NCI-H2227 (cell line): ENCODE measurements at regions not wholly inside any gene's neighbourhood (a gene's known extent, or its start where the extent isn't known, plus 50 kb on each side); places are given as distances from the start of the nearest gene placed in this dataset.
A peak's percentile ranks its signal among the peaks of the same experiment; 100 is the strongest.

ENCODE experiments used
- DNase-seq: peaks from one replicate; lab custom pipeline; 2025; ENCODE audit not compliant: unreplicated experiment; lab: John Stamatoyannopoulos, UW

- DNase-seq = no peak
Observed at GRCh38 chr18:65414501-65414900, 336.3 kb upstream of the CDH7 start.

DNA sequence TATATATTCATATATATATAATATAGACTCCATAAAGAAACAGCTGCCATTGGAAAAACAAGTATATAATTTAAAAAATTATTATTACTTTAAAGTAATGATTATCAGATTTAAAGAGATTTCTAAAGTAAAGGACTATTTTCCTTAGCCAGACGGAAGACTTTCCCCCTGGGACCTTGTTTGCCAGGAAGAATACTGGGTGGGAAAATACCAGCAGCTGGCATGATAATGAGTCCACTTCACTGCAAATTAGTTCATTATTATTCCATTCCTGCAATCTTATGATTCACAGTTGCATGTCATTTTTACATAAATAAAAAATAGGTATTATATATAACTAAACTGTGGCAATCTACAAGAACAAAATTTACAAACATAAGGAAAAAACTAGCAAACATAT, 339.8 kb upstream of the CDH7 start:
- DNase-seq = no peak

DNA sequence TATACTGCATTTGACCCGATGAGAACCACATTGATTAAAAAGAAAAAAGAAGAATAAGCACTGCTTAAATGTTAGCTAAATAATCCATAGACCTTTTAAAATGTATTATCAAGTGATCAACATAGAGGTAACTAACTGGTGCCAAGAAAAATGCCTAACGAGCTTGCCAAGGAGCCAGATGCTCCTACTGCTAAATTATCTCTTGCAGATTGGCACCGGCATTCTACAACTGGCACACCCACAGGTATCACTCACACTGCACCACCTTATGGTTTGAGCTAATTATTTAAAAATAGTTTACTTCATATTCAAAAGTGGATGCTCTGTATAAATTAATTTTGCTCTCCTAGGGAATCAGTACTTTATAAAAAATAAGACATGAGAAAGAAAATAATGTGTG, 341.6 kb upstream of the CDH7 start:
- no peak for DNase-seq

DNA sequence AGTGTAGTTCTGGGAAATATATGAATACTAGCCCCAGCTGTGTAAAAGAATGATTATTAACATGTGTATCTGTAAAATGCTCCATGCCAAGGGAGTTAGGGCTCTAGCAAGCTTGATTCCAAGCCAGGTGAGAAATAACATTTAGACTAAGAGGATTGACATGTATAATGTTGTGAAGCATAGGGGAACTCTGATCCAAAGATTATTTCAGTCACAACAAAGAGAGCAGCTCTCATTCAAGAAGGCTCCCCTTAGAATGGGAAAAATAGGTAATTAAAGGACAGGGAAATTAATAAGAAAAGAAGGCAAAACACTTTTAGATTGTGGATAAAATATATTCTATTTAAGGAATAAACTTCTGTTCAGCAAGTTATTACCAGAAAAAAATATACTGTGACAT, 347.3 kb upstream of the CDH7 start:
- no peak for DNase-seq

DNA sequence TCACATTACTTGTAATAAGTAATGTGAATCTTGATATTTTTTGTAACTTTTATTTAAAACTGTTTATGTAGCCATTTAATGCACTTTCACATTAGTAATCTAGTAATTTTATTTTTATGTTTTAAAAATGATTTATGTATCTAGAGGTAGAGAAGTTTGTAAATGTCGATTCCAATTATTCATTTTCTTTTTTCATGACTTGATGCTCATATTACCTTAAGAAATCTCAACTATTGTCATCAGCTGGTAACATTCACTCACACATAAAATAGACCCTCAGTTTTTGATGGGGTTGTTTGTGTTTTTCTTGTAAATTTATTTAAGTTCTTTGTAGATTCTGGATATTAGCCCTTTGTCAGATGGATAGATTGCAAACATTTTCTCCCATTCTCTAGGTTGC, 351.7 kb upstream of the CDH7 start:
- DNase-seq = no peak

GRCh38 chr18:65398347-65399075, 352.3 kb upstream of the CDH7 start:
- DNase-seq = no peak

DNA sequence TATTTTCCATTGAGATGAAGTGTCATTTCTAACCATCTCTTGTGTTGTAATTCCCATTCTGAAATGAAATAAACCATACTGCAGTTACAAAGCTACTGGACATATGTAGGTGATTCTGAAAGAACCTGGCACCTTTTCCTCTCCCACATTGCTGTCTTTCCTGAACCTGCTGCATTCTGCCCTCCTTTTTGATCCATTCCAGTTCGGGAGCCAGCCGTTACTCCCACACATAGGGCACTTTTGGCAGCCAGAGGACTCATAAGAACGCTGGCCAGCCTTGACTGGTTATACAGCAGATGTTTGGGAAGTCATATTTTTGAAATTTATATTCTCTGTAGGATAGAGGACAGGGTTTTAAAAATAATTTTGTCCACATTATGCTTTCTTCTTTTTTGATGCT, 369.8 kb upstream of the CDH7 start:
- DNase-seq = no peak

DNA sequence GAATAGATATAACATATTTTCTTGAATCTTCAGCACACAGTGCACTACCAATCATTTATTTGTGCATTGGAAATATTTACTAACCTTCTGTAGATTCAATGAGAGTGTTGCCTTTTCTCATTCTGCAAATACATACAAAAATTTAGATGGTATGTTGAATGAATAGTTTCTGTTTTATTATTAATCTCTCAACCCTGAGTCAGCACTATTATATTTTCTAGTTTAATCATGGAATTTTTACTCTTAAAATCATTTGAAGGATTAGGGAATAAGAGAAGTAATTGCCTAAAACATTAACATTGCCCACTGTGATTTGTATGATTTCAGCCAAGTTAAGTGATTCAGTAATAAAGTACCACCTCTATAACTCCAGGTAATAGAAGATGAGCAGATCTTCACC, 370.2 kb upstream of the CDH7 start:
- DNase-seq = no peak

- DNase-seq = no peak
Observed at GRCh38 chr18:65372904-65373303, 377.9 kb upstream of the CDH7 start.

DNA sequence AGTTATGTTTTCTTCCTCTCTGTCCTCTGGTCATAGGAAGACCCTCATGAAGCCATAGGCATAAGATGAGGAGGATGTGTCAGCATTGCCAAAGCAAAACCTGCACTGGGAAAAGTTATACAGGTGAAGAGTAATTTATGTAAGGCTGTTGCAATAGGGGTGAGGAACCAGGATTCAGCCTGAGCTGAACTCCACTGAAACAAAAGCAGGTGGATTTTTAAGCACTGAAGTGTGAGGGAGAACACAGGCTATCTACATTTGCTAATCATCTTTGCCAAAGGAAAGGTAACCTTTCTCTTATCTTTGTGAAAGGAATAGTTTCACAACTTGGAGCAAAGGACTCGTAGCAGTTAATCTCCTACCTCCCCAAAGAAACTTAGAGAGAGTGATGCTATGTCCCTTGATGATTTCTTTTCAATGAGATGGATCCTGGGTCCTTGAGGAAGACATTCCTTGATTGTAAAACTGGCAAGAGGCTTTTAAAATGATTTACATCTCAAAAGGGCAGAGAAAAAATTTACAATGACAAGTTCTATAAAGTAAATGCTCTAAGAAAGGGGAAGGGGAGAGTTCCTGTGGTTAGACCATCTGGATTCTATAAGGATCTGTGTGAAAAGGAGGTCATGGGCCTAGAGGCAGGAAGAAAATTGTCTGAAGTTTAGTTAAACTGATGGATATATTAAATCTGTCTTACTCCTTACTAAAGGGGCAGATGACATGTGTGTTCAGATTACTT, 385.4 kb upstream of the CDH7 start:
- DNase-seq = no peak

DNA sequence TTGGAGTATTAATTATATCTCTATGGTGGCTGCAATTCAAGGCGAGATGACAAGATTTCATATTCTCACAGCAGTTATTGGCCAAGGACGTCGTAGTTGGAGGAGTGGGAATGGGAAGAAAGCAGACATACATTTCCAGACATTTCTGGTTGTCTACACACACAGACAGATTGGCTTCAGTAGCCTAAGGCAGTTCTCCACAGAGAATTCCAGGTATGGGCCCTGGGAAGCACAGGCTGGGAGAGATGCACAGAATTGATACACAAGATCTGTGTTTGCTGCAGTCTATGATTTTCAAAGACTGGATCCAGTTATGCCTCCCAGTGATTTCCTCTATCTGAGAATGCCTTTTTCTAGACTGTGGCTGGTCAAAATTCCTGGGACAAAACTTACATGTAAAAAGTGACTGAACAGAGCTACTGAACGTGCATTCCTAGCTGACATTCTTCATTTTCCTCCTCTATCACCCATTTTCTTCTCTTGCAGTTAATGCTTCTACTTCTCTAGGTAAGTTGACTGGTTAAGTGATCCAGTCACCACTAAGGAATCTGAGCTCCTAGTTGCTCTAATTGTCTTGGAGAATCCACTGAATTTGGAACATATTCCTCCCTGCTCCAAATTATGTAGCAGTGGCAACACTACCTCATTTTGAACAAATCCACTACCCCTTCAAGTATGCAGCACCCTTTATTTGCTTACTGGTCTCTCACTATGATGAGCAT, 386.7 kb upstream of the CDH7 start:
- no peak for DNase-seq

- no peak for DNase-seq
Observed at GRCh38 chr18:65363011-65363410, 387.8 kb upstream of the CDH7 start.

- no peak for DNase-seq
Observed at GRCh38 chr18:65359479-65359878, 391.3 kb upstream of the CDH7 start.

GRCh38 chr18:65358306-65358705, 392.5 kb upstream of the CDH7 start:
- DNase-seq = no peak

GRCh38 chr18:65352186-65352585, 398.6 kb upstream of the CDH7 start:
- DNase-seq = no peak

DNA sequence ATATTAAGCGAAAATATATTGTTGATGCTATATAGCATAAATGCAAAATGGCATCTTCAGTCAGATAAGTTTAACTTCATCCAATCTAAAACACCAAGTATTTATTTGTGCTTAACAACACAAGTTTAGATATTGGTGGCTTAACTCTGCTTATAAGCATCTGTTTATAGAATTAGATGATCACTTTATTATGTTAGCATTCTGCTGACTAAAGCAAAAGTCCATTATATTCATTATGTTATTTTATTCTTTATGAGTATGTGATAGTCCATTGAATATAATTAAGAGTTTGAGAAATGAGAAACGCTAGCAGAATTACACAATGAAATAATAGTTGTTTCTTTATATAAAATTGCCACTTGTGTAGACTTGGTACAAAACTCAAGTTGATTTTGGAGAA, 401.2 kb upstream of the CDH7 start:
- DNase-seq = no peak

GRCh38 chr18:65347446-65347845, 403.4 kb upstream of the CDH7 start:
- peak; percentile 36 for DNase-seq

DNA sequence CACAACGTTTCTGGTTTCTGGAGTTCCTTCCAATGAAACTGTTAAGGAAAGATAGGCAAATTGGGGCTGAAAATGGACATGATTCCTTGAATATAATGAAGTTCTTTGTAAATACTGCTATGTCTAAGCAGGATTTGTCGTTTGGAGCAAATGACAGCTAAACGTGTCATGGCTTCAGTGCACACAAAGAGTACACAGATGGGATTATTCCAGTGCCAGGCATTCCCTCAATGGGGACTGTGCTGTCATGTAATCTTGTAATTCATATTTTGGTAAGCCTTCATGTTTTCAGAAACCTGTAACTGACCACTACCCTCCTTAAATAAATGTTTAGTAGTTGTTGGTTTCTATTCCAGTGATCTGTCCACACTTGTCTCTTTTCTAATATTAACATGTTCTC, 404.7 kb upstream of the CDH7 start:
- DNase-seq = no peak

GRCh38 chr18:65343571-65343970, 407.2 kb upstream of the CDH7 start:
- DNase-seq = no peak

- DNase-seq = peak; percentile 19
Observed at GRCh38 chr18:65336411-65336810, 414.4 kb upstream of the CDH7 start.

GRCh38 chr18:65329010-65329409, 421.8 kb upstream of the CDH7 start:
- DNase-seq = no peak

DNA sequence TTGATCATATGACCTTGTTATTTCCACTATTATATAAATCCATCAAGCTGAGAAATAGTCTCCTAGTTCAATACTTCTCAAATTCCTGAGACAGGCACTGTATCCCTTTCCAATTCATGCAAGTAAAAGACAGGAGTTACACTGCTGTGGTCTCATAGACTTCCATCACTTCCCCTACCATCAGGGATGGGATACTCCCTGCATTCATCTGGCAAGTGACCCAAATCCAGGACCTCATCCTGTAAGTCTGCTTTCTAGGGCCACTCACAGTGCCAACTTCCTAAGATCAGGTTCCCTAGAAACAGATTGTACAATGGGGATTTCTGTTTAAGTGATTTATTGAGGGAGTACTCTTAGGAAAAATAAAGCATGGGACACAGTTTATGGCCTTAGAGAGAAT, 424.0 kb upstream of the CDH7 start:
- no peak for DNase-seq
